GM19193 (cell line): ENCODE measurements at regions not wholly inside any gene's neighbourhood (a gene's known extent, or its start where the extent isn't known, plus 50 kb on each side); places are given as distances from the start of the nearest gene placed in this dataset.

Experiments
- POLR2A ChIP-seq: IDR thresholded peaks from 4 replicates; pipeline ENCODE4 v1.6.1; 2011; ENCODE audit not compliant: insufficient read depth, insufficient read length; ENCODE audit errors: extremely low read depth

DNA sequence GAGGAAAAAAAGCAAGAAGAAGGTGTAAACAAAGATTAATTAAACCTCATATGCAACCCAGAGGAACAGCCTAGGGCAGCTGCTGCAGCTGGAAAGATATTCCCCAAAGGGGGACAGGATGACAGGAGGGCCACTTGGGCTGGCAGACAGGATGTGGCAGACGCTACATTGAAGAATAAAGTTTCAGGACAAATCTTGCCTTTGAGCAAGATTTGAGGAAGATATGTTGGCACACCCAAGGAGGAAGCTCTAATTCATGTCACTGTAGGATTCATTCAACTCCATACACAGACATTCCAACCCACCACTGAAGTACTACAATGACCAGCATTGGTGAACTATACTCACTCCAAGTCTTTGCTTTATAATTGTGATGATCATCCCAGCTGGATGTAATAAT lies 504.0 kb downstream of the SHQ1 start:
- no peak for TF ChIP-seq POLR2A

GRCh38 chr3:72343078-72343477 lies 505.2 kb downstream of the SHQ1 start:
- no peak for TF ChIP-seq POLR2A

- TF ChIP-seq POLR2A: no peak
These were observed 505.8 kb downstream of the SHQ1 start for GRCh38 chr3:72342450-72342849.

GRCh38 chr3:72341920-72342319 lies 506.3 kb downstream of the SHQ1 start:
- no peak for TF ChIP-seq POLR2A

DNA sequence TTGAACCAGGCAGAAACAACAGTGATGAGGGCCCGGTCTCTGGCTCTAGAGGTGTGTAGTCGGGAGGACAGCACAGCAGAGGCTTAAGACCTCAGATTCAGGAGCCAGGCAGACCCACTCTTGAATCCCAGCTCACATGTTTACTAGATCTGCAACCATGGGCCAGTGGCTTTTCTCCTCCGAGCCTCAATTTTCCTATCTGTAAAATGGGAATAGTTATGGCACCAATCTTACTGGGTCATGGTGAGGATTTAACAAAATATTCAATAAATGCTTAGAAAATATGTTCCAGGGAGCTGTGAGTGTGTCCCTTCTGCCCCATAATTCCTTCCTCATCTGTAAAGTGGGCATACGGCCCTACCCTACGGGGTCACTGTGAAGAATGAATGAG lies 506.9 kb downstream of the SHQ1 start:
- TF ChIP-seq POLR2A: no peak

DNA sequence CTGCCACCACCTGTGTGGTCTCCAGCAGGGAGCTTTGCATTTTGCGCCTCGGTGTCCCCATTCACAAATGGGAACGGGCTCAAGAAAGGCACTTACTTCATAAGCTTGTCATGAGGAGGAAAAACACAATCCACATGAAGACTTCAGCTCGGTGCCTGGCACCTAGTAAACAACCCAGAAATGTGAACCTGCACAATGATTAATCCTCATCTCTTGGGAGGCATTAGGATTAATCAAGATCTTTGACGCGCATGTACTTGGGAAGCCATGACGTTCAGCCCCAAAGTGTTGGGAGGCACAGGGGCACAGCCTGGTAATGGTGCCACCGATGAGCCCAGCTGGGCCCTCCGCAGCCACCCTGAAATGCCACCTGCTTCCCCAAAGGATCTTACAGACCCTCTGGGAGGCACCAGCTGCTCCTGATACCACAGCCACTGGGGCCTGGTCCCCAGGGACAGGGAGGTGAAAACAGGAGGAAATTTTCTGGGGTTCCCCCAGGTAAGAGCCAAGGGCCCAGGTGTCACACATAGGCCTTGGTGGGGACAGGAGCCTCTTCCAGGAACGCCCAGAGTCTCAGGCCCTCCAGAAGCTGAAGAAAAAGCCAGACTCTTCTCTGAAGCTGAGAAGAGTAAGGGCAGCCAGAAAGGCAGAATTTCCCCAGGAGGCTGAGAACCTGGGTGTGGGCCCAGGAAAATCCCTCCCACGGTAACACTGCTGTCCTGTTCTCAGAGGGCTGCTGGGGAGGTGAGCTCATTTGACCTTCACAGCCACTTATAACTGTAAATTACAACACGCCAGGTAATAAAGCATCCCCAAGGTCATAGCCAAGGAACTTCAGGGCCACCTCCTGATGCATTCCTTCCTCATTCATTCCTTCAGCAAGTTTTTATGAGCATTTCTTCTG lies 507.5 kb downstream of the SHQ1 start:
- TF ChIP-seq POLR2A: no peak

DNA sequence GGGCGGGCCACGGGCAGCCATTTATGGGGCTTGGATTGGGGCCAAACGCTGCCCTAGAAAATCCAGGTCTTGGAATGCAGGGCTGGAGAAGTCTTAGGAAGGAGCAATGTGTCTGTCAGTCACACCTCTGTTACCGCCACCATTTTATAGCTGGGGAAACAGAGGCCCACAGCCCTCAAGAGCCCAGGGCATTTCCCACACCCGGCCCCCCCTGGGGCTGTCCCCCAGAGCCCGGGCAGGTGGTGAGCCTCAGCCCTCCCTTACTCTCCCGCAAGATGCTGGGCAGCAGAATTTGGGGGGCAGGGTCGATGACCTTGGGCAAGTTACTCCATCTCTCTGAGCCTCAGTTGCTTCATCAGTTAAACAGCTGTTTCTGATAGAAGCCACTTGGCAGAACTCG lies 508.2 kb downstream of the SHQ1 start:
- no peak for TF ChIP-seq POLR2A

DNA sequence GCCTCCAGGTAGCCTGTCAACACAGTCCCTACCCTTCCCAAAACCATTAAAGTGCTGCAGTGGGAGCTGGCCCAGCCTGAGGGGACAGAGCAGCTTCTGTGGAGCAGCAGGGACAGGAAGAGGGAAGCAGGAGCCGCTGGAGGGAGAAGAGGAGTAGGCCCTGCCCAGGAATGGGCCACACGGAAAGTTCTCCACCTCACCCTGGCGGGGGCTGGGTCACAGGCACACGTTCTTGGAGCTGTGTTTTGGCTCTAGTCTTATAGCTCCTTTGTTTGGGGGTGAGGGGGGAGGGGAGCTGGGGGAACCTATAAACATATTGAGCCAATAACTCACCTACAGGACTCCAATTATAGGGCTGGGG lies 508.6 kb downstream of the SHQ1 start:
- TF ChIP-seq POLR2A: no peak

GRCh38 chr3:72338942-72339669 lies 509.1 kb downstream of the SHQ1 start:
- TF ChIP-seq POLR2A: no peak

GRCh38 chr3:72338082-72338941 lies 509.9 kb downstream of the SHQ1 start:
- TF ChIP-seq POLR2A: no peak

DNA sequence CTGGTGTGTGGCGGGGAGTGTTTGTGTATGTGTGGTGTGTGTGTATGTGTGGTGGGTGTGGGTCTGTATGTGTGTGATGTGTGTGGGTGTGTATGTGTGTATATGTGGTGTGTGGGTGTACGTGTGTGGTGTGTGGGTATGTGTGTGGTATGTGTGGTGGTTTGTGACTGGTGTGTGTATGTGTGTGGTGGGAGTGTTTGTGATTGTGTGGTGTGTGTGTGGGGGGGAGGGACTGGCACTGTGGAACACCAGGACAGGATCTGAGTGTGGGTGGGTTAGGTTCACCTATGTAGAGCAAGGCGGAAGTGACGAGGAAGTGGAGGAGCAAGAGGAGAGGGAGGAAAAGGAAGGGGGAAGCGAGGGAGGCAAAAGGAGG lies 510.8 kb downstream of the SHQ1 start:
- no peak for TF ChIP-seq POLR2A

DNA sequence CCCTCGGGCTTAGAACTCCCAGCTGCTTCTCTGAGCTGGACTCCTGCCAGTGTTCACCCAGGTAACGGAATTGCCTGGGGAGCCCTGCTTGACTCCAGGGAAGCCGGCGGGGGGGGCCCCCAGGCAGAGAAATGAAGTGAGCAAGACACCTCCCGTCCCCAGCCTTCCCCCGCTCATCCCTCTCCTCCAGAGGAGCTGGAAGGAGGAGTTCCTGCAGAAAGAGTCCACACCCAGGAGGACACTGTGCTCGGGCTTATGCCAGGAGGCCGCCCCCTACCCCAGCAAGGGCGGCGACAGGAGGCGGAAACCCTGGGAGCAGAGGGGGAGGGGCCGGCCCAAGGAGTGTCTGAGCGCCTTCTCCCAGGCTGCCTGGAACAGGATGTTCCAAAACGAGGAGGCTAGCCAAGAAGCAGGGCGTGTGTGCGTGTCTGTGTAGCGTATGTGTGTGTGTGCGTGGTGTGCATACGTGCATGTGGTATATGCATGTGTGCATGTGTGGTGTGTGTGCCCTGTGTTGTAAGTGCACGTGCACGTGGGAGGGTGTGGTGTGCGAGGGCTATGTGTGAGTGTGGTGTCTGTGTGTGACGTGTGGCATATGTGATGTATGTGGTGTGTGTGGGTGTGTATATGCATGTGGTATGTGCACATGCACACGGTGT lies 511.3 kb downstream of the SHQ1 start:
- TF ChIP-seq POLR2A: no peak

DNA sequence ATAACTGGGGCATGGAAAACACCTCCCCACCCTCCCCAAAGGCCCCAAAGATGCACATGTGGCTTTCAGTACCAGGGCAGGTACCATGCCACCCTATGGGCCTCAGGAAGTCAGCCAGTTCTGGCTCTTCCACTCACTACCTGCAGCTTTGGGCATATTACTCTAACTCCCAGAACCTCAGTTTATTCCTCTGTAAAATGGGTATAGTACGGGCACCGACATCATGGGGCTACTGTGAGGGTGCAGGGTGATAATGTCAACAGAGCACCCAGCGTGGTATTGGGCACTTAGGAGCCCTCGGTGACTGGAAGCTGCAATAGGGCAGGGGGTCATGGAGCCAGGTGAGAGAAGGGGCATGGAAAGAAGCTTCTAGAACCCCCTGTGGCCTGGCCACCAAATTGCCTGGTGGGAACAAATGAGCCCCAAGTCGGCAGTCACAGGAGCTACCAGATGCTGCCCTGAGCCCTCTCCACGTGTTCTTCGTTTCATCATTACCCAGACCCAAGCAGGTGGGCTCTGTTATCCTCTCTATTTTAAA lies 512.1 kb downstream of the SHQ1 start:
- TF ChIP-seq POLR2A: no peak

GRCh38 chr3:72335458-72336095 lies 512.7 kb downstream of the SHQ1 start:
- TF ChIP-seq POLR2A: no peak
